HG03280 (cell line): ENCODE measurements at regions not wholly inside any gene's neighbourhood (a gene's known extent, or its start where the extent isn't known, plus 50 kb on each side); places are given as distances from the start of the nearest gene placed in this dataset.

ENCODE experiments used
- ATAC-seq: cut with Tn5 transposase; IDR thresholded peaks from one replicate; pipeline ENCODE4 v1.9.1; 2021; ENCODE audit warnings: mild to moderate bottlenecking, moderate library complexity; ENCODE audit not compliant: unreplicated experiment

DNA sequence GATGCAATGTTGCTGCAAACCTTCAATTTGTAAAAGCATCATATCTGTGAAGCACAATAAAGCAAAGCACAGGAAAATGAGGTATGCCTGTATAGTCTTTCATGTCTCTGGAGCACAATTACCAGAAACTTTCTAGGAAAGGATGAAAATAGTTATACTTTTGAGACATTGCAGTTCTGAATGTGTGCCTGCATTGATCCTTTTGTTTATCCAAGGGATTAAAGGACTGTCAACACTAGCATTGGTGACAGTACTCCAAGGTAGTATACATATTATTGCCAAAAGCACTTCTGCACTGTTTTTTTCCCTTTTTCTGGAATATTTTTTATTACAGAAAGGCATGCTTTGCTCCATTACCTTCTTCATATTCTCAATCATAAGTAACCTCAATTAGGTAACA, 476.0 kb downstream of the GABRG1 start:
- ATAC-seq: no peak

DNA sequence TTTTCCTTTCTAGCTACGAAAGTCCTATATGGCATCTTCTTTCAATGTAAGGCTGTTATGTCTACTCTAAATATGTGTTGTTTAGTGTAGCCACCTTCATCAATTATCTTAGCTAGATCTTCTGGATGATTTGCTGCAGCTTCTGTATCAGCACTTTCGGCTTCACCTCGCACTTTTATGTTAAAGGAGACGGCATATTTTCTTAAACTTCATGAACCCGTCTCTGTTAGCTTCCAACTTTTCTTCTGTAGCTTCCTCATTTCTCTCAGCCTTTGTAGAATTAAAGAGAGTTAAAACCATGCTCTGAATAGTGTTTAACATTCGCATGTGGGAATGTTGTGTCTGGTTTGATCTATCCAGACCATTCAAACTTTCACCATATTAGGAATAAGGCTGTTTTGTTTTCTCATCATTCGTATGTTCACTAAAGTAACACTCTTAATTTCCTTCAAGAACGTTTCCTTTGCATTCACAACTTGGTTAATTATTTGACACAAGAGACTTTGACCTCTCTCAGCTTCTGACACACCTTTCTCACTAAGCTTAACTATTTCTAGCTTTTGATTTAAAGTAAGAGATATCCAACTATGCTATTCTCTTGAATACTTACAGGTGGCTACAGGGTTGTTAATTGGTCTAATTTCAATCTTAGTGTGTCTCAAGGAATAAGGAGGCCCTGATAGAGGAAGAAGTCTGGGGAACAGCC, 476.8 kb downstream of the GABRG1 start:
- no peak for ATAC-seq

DNA sequence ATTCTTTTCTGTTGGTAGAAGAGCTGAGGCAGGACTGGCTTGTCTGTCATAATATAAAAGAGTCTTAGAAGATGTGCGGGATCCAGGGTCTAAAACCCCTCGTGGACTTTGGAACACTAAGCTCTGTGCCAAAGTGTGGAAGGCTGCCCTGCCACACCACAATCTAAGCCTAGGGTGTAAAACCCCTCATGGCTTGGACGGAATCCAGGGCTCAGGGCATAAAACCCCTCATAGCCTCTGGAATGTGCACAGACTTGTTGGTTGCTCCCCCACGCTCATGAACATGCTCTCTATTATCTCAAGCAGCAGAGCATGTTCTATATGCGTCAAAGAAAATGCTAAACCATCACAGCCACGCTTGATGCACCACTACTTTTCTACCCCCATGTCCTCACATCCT, 483.6 kb downstream of the GABRG1 start:
- no peak for ATAC-seq

DNA sequence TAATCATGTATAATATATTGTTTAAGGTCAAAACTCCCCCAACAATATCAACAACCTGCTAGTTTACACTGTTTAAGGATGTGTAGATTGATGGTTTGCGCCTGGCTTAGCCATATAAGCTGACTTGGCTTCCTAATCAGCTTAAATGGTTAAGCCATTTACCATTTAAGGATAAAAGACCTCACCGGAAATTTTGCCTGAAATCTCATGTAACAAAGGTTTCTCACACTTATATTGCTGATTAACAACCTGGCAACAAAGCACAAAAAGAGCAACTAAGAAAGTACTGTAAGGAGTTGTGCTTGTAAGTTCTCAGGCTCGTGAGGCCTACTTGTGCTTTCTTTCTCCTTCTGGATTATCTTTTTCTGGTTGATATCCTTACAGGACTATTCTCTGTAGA, 485.2 kb downstream of the GABRG1 start:
- no peak for ATAC-seq

DNA sequence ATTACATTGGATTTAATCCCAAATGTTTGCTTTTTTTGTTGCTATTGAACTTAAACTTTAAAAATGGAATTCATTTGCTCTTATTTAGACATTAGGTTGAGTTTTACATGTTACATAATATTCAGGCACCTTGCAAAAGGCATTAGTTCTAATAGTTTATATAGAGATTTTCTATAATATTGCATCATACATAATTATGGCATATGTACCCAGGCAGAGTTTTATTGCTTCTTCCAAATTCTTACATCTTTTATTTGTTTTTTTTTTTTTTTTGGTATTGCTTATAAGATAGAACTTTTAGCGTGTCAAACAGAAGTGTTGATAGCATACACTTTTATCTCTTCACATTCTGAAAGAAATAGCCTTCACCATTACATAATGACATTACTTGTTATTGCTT, 487.7 kb downstream of the GABRG1 start:
- no peak for ATAC-seq

DNA sequence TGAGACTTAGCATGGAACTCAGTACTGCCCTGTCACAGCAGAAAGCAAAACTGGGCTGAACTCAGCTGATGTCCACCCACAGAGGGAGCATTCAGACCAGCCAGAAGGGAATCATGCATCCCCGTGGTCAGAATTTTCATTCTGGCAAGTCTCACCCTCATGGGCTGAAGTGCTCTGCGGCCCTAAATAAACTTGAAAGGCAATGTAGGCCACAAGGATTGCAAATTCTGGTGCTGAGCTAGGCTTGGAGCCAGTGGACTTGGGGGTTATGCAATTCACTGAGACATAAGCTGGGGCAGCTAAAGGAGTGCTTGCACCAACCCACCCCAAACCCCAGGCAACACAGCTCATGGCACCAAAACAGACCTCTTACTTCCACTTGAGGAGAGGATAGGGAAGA, 494.1 kb downstream of the GABRG1 start:
- ATAC-seq: no peak

DNA sequence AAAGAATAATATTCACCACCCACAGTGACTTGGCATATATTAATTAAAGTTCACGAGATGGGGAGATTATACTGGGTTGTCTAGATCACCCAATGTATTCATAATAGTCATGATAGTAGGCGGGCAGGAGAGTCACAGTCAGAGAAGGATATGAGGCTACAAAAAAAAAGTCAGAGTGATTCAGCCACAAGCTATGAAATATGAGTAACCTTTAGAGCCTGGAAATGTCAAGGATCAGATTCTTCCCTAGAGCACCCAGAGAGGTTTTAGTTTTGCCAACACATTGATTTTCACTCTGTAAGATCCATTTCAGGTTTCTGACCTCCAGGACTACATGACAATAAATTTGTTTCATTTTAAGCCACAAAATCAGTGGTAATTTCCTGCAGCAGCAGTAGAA, 501.9 kb downstream of the GABRG1 start:
- ATAC-seq: no peak

DNA sequence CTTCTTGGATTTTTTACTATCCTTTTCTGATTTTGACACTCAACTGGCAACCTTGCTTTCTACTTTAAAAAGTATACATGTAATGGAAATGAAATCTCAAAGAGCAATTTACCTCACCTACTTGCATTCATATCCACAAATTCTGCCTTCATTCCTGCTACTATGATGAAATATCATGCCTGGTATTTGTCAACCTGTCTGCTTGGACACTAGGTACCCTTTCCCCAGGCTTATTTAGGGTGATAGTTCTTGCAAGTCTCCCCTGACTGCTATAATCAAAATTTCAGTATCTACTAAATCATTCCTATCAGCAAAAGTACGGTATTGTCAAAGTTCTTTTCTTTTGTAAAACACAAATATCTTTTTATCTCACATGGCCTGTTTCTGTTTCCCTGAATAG, 503.0 kb downstream of the GABRG1 start:
- no peak for ATAC-seq

DNA sequence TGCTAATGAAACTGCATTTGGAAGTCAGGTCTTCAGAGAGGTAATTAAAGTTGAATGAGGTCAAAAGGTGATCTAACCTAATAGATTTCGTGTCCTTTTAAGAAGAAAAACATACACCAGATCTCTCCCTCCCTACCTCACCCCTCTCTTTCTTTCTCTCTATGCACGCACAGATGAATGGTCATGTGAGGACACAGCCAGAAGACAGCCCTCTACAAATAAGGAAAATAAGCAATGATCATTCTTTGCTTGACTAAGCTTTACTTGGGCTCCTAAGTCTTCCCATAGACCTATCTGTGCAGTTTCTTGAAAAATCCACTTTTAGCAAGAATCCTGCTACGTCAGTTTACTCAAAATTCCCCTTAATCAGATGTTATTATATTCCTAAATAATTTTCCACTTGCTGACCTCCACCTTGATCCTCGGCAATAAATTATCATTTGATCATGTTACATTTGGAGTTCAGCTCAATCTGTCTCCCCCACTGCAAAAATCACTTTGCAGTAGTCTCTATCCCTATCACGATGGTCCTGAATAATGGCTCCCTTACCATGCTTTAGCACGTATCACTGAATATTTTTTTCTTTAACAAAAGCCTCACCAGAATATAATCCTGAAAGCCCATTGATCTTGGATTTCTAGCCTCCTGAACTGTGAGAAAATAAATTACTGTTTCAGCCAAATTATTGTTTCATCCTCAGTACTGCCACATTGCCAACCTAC, 527.3 kb downstream of the GABRG1 start:
- ATAC-seq: no peak

DNA sequence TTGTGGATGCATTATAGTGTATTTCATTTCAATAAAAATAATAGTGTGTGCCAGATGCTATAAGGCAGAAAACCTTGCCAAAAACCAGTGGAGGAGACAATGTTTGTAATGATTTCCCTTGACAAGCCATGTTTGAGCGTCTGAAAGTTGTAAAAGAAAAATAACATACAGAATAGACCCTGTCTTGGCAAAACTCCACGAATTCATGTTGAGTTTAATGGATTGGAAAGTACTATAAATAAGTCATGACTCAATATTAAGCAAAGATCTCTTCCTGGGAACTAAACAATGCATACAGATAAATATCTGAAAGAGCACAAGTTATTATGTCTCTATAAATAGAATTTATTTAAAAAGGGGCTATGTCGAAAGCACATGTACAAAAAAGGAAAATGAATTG, 543.5 kb downstream of the GABRG1 start:
- no peak for ATAC-seq

DNA sequence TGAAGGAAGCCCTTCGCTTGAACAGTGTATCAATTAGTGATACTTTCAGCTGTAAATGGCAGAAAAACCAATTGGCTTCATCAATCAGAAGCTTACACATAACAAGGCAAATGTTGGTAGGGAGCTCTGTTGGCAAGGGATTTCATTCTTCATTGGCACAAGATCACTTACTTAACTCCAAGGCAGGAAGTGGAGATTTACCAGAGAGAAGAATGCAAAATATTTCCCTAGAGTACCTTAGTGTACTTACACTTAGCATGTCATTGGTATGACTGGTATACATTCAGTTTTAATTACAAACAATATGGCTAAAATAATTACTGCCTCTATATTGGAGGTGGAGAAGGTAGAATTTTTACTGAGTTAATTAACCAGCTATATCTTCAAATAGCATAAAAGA, 545.0 kb downstream of the GABRG1 start:
- no peak for ATAC-seq

DNA sequence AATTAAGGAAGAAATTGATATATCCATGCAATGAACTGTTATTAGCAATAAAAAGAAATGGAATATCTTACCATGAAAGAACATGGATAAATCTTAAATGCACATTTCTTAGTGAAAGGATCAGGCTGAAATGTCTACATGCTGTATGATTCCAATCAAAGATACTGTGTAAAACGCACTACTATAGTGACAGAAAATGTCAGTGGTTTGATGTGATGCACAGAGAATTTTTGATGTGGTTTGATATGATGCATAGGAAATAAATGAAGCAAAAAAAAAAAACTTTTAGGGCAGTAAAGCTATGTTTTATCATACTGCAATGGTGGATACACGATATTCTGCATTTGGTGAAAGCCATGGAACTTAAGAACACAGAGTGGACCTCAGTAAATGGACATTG, 547.6 kb downstream of the GABRG1 start:
- no peak for ATAC-seq

DNA sequence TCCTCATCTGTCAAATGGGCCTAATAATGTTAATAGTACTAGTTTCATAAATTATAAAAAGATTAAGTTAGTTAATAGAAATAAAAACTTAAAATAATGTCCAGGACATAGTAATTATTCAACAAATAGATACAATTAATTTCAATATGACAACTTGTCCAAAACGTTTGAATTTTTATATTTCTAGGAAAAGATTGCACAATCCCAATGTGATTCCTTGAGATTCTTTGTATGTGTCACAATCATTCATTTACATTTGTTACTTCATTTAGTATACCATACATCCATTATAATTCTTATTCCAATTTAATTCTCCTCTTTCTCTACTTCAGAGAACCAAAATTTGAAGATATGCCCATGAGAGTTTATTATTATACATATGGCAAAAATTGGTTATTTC, 554.2 kb downstream of the GABRG1 start:
- no peak for ATAC-seq

DNA sequence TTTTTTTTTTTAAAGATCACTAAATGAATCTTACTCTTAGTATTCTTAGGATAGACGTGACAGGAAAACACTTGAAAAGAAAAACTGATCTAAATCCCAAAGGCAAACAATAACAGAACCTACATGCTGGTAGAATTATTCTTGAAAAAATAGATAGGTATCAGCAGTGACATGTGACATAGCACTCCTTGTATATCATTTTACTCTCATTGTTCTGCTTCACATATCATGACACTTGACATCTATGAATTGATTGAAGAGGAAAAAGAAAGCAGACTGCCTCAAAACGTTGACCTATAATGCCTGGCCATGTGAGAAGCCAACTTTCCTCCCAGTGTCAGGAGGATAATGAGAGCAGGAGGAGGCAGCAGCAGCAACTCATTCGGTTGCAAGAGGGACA, 555.2 kb downstream of the GABRG1 start:
- no peak for ATAC-seq

DNA sequence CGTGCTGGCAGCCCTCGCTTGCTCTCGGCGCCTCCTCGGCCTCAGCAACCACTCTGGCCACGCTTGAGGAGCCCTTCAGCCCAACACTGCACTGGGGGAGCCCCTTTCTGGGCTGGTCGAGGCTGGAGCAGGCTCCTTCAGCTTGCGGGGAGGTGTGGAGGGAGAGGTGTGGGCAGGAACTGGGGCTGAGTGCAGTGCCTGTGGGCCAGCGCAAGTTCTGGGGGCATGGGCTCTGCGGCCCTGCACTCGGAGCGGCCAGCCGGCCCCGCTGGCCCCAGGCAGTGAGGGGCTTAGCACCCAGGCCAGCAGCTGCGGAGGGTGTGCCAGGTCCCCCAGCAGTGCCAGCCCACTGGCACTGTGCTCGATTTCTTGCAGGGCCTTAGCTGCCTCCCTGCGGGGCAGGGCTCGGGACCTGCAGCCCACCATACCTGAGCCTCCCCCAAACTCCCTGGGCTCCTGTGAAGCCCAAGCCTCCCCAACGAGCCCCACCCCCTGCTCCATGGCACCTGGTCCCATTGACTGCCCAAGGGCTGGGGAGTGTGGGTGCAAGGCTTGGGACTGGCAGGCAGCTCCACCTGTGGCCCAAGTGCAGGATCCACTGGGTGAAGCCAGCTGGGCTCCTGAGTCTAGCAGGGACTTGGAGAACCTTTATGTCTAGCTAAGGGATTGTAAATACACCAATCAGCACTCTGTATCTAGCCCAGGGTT, 556.8 kb downstream of the GABRG1 start:
- no peak for ATAC-seq

DNA sequence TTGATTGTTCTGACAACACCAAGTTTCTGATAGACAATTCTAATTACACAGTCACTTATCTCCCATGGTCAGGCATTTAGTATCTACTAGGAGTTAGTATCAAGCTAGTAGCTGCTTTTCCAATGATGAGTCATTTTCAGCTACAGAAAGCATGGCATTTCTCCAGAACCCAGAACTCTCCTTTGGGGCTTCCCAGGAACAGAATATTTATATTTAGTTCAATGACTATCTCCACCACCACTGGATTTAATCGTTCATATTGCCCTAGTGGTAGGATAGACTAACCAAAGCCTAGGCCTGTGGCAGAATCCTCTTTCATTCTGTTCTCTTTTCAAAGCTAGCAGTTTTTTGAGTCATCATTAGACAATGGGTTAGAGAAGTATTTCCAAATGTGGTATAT, 569.4 kb downstream of the GABRG1 start:
- ATAC-seq: no peak

DNA sequence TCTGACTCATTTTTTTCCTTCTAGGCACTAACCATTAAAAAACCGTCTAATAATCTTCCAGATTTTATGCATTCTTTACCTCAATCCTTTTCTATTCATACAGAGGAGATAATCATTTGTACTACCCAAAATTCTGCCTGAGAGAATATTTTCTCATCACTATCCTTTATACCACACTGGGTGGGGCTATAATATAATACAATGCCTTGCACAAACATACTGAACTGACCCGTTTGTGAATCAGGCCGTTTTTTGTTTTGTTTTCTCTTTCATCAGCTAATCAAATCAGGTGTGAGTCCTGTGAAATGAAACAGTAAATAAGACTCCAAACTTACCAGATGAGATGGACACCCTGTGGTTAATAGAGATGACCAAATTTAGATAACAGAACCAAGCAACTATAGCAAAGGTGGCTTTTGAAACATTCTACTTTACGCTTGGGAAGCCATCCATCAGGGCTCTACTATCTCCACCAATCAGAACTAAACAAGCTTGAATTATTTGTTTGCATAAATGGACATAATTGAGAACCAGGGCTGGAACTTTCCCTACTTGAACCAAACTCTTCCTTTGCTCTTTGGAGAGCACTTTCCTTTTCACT, 573.0 kb downstream of the GABRG1 start:
- ATAC-seq: no peak

DNA sequence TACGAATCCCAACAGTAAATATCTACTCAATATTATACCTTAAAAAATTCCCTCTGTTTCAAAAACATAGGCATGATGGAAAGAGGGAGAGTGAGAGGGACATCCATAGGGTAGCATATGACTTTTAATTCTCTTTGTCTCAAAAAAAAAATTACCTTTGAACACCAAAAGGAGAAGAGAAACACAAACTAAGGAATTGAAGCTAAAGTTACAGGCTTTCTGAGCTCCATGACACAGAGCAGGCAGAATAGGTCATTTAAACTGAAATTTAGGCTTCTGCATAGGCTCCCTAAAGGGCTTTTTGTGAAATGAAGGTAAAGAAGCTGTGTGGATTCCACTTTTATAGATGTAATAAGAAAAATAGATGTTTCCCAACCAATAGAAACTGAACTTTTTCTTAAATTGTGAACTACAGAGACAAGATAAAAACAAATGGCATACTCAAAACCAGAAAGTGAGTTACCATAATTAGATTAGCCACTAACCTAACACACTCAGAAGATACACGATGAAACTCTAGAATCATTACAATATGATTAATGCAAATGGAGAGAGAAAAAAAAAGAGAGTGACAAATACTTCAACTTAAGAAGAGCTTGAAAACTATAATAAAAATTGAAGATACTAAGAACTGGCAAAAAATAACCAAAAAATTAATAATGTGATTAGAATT, 584.6 kb downstream of the GABRG1 start:
- no peak for ATAC-seq

DNA sequence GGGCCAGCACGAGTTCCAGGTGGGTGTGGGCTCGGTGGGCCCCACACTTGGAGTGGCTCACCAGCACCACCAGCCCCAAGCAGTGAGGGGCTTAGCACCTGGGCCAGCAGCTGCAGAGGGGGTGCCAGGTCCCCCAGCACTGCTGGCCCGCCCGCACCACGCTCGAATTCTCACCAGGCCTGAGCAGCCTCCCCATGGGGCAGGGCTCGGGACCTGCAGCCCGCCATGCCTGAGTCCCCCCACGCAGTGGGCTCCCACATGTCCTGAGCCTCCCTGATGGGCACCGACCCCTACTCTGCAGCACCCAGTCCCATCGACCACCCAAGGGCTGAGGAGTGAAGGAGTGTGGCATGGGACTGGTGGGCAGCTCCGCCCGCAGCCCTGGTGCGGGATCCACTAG, 593.4 kb downstream of the GABRG1 start:
- ATAC-seq: no peak

DNA sequence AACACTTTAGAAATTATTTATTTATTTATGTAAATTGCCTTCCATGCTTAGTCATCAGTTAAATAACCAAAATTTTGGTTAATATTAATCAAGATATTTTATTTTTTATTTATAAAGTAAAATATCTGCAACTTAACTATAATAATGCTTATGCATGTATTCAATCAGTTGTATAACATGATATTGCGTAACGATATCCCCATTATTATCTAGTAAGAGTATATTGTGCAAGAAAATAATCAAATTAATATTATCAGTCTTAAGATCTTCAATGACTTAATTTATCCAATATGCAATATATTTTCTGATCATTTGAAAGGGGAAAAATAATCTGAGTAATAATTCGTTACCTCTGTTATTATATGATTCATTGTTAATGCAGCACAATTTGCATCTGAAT, 596.7 kb downstream of the GABRG1 start:
- ATAC-seq: no peak

DNA sequence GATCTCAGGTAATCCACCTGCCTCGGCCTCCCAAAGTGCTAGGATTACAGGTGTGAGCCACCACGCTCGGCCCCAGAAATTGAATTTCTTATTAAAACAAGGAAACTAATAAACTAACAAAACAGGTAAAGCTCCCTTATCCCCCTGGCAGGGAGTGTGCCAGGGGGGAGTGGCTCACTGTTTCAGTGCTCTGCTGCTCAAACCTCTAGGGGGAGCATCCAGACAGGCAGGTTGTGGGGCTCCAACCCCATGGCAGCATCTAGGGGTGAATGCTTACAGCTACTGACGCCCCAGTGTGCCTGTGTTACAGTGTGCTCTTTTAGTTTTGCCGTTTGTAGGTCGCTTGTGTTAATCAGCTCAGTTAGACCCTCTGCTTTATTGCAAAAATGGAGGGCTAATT, 605.0 kb downstream of the GABRG1 start:
- no peak for ATAC-seq
